Nephron progenitor cell (in vitro differentiated cells): ENCODE measurements at regions not wholly inside any gene's neighbourhood (a gene's known extent, or its start where the extent isn't known, plus 50 kb on each side); places are given as distances from the start of the nearest gene placed in this dataset.

Experiments
- DNase-seq: peaks from one replicate; pipeline ENCODE4 v3.0.0; 2021
- H3K27ac Mint-ChIP-seq: 2 replicates; pipeline ENCODE4 v1.8.0; 2021; ENCODE audit warnings: mild to moderate bottlenecking, moderate library complexity, mixed read lengths
- H3K27me3 Mint-ChIP-seq: 2 replicates; pipeline ENCODE4 v1.8.0; 2021; ENCODE audit warnings: mild to moderate bottlenecking, low read depth, mixed read lengths; ENCODE audit not compliant: poor library complexity
- H3K36me3 Mint-ChIP-seq: 2 replicates; pipeline ENCODE4 v1.8.0; 2021; ENCODE audit warnings: low read depth, mixed read lengths
- H3K4me1 Mint-ChIP-seq: 2 replicates; pipeline ENCODE4 v1.8.0; 2021; ENCODE audit warnings: mixed read lengths
- H3K4me3 Mint-ChIP-seq: 2 replicates; pipeline ENCODE4 v1.8.0; 2021; ENCODE audit warnings: mild to moderate bottlenecking, moderate library complexity, mixed read lengths
- H3K9me3 Mint-ChIP-seq: 2 replicates; pipeline ENCODE4 v1.8.0; 2021; ENCODE audit warnings: mild to moderate bottlenecking, moderate library complexity, mixed read lengths
- CTCF ChIP-seq: fragments of 200-600 bp; sonication (generic); IDR thresholded peaks from 2 replicates; pipeline ENCODE4 v1.5.0; 2021; ENCODE audit warnings: antibody characterized with exemption

- no peaks in the 10 kb centered on the region for H3K9me3 Mint-ChIP-seq
- H3K27ac Mint-ChIP-seq, result peak overlapping the region; percentile 1
- no peaks in the 10 kb centered on the region for H3K36me3 Mint-ChIP-seq
- peak overlapping the region; percentile 0 for H3K4me3 Mint-ChIP-seq
- no peaks in the 10 kb centered on the region for H3K27me3 Mint-ChIP-seq
- H3K4me1 Mint-ChIP-seq, result peaks cover 41% of the 10 kb centered on the region
- DNase-seq, result no peak
- no peak for TF ChIP-seq CTCF
Observed at GRCh38 chr3:17972030-17972429, 229.6 kb upstream of the TBC1D5 start.

GRCh38 chr3:17969985-17970568 is 227.6 kb upstream of the TBC1D5 start:
- no peaks in the 10 kb centered on the region for H3K27me3 Mint-ChIP-seq
- no peak for DNase-seq
- no peaks in the 10 kb centered on the region for H3K36me3 Mint-ChIP-seq
- H3K4me1 Mint-ChIP-seq, result peaks cover 41% of the 10 kb centered on the region
- H3K4me3 Mint-ChIP-seq, result no peak overlapping the region
- H3K9me3 Mint-ChIP-seq, result no peaks in the 10 kb centered on the region
- TF ChIP-seq CTCF, result no peak
- no peak overlapping the region for H3K27ac Mint-ChIP-seq

GRCh38 chr3:17969244-17969643 is 226.8 kb upstream of the TBC1D5 start:
- Mint-ChIP-seq H3K9me3 (no peaks in the 10 kb centered on the region), H3K27ac (no peak overlapping the region), H3K36me3 (no peaks in the 10 kb centered on the region), H3K4me3 (no peak overlapping the region), H3K4me1 (peaks cover 41% of the 10 kb centered on the region), H3K27me3 (no peaks in the 10 kb centered on the region)
- DNase-seq, result no peak
- no peak for TF ChIP-seq CTCF

- Mint-ChIP-seq H3K4me1 (peaks cover 30% of the 10 kb centered on the region), H3K36me3 (no peaks in the 10 kb centered on the region), H3K27ac (no peak overlapping the region), H3K9me3 (no peaks in the 10 kb centered on the region), H3K27me3 (no peaks in the 10 kb centered on the region), H3K4me3 (no peak overlapping the region)
- no peak for DNase-seq
- TF ChIP-seq CTCF, result no peak
Observed at GRCh38 chr3:17967953-17968607, 225.6 kb upstream of the TBC1D5 start.

- no peak for TF ChIP-seq CTCF
- no peak overlapping the region for H3K27ac Mint-ChIP-seq
- H3K4me1 Mint-ChIP-seq, result peaks cover 21% of the 10 kb centered on the region
- DNase-seq, result no peak
- H3K27me3 Mint-ChIP-seq, result no peaks in the 10 kb centered on the region
- H3K9me3 Mint-ChIP-seq, result no peaks in the 10 kb centered on the region
- no peak overlapping the region for H3K4me3 Mint-ChIP-seq
- no peaks in the 10 kb centered on the region for H3K36me3 Mint-ChIP-seq
Observed at GRCh38 chr3:17967111-17967510, 224.7 kb upstream of the TBC1D5 start.

GRCh38 chr3:17965331-17965730 is 222.9 kb upstream of the TBC1D5 start:
- Mint-ChIP-seq H3K4me1 (peaks cover 9% of the 10 kb centered on the region), H3K9me3 (no peaks in the 10 kb centered on the region), H3K27ac (no peak overlapping the region), H3K4me3 (no peak overlapping the region), H3K36me3 (no peaks in the 10 kb centered on the region), H3K27me3 (no peaks in the 10 kb centered on the region)
- DNase-seq, result no peak
- no peak for TF ChIP-seq CTCF
